SK-N-MC (cell line): ENCODE measurements at regions not wholly inside any gene's neighbourhood (a gene's known extent, or its start where the extent isn't known, plus 50 kb on each side); places are given as distances from the start of the nearest gene placed in this dataset.

Source experiments
- EZH2 ChIP-seq: fragments of 200-600 bp; sonication (generic); IDR thresholded peaks from one replicate; pipeline ENCODE4 v1.6.1; 2017; ENCODE audit warnings: antibody characterized with exemption
- POLR2AphosphoS5 ChIP-seq: IDR thresholded peaks from 2 replicates; pipeline ENCODE4 v1.6.1; 2012; ENCODE audit warnings: mild to moderate bottlenecking, low read depth, low read length, borderline replicate concordance

- TF ChIP-seq POLR2AphosphoS5 (no peak), EZH2 (no peak)
Measured at GRCh38 chr4:33188733-33189132, 2468.6 kb downstream of the PCDH7 start.
